ENCODE measurements at regions not wholly inside any gene's neighbourhood (a gene's known extent, or its start where the extent isn't known, plus 50 kb on each side); places are given as distances from the start of the nearest gene placed in this dataset.

- DNase-seq (ENCODE audit: low spot score) = no peak
- H3K4me1 ChIP-seq (ENCODE audit: insufficient read depth) = 0 out of 2 replicates have a peak, but pooled peaks cover 6% of the 10 kb centered on the region
- no peaks in the 10 kb centered on the region for H3F3A ChIP-seq (replicated peaks; ENCODE audit: low read depth)
- H2AFZ ChIP-seq = no peak overlapping the region
- no peak overlapping the region for H3K4me3 ChIP-seq
- Mint-ChIP-seq H3K9me3 (no peaks in the 10 kb centered on the region; the same call in 2 of the 3 replicates), H3K36me3 (ENCODE audit: low read depth) (no peaks in the 10 kb centered on the region), H3K4me1 (peaks cover 14% of the 10 kb centered on the region), H3K27me3 (ENCODE audit: insufficient read depth, low read depth, poor library complexity) (peaks cover 25% of the 10 kb centered on the region), H3K27ac (no peak overlapping the region), H3K4me3 (no peak overlapping the region)
- H3K9me2 ChIP-seq (ENCODE audit: insufficient read depth) = no peaks in the 10 kb centered on the region
- H4K20me1 ChIP-seq (replicated peaks; ENCODE audit: insufficient read depth) = no peaks in the 10 kb centered on the region
- no peak overlapping the region for H3K27ac ChIP-seq (ENCODE audit: low read depth)
- peaks cover 26% of the 10 kb centered on the region for H3K27me3 ChIP-seq (ENCODE audit: insufficient read depth)
- ATAC-seq = no peak
- no peaks in the 10 kb centered on the region for H3K36me3 ChIP-seq (ENCODE audit: insufficient read depth)
- H3K79me2 ChIP-seq (replicated peaks; ENCODE audit: insufficient read depth) = no peaks in the 10 kb centered on the region
- H3K4me2 ChIP-seq = no peak overlapping the region
- TF ChIP-seq ZNF462 (CRISPR knock-in tag; IDR thresholded peaks at IDR 0.05) (no peak), ZNF331 (CRISPR knock-in tag; IDR thresholded peaks at IDR 0.05; ENCODE audit: low read depth) (no peak), EZH2 (IDR thresholded peaks at IDR 0.05; ENCODE audit: low read depth, unreplicated experiment) (no peak), CREB1 (CRISPR knock-in tag; IDR thresholded peaks at IDR 0.05; ENCODE audit: low read depth) (no peak), JUNB (IDR thresholded peaks at IDR 0.05; ENCODE audit: unreplicated experiment) (no peak), ETS1 (IDR thresholded peaks at IDR 0.05) (no peak), POLR2AphosphoS5 (IDR thresholded peaks at IDR 0.05; ENCODE audit: low read depth) (no peak), ZNF114 (CRISPR knock-in tag; IDR thresholded peaks at IDR 0.05) (no peak), REST (IDR thresholded peaks at IDR 0.05; ENCODE audit: unreplicated experiment) (no peak), CTCF (conservative IDR thresholded peaks at IDR 0.05; ENCODE audit: low read depth in 2 of 2) (no peak), NANOG (IDR thresholded peaks at IDR 0.05; ENCODE audit: borderline replicate concordance) (no peak), EZH2phosphoT487 (IDR thresholded peaks at IDR 0.05; ENCODE audit: unreplicated experiment) (no peak), STAT1 (IDR thresholded peaks at IDR 0.05; ENCODE audit: unreplicated experiment) (no peak)
Observed at GRCh38 chr2:120550282-120550681, 185.4 kb upstream of the GLI2 start.
